PC-3 (cell line): ENCODE measurements at regions not wholly inside any gene's neighbourhood (a gene's known extent, or its start where the extent isn't known, plus 50 kb on each side); places are given as distances from the start of the nearest gene placed in this dataset.

Experiments used
- ATAC-seq: fragments of 200-7000 bp; cut with Tn5 transposase; 2 replicates; pipeline ENCODE4 v1.9.1; 2020; ENCODE audit warnings: mild to moderate bottlenecking, moderate library complexity
- BruUV-seq: library from RNA; stranded (reverse); fragments of 400-500 nt; replicated peaks from 2 replicates; lab custom pipeline; 2021; lab: Mats Ljungman, UMichigan
- CTCF ChIA-PET: fragments of 300-600 bp; sonication (Branson Sonifier 250); formaldehyde crosslinking; loops from one replicate; lab custom pipeline; 2022; ENCODE audit warnings: antibody characterized with exemption; lab: Charles Lee
- POLR2A ChIA-PET: fragments of 300-600 bp; sonication (Branson Sonifier 250); formaldehyde crosslinking; loops from one replicate; lab custom pipeline; 2022; ENCODE audit warnings: antibody characterized with exemption; ENCODE audit not compliant: unreplicated experiment; lab: Charles Lee
- DNase-seq: peaks from one replicate; pipeline ENCODE4 v3.0.0-alpha.2; 2015
- H2AFZ ChIP-seq: fragments of 300-600 bp; sonication (generic); 2 replicates; pipeline ENCODE4 v1.6.0; 2016; ENCODE audit warnings: antibody characterized with exemption, low read length
- H3F3A ChIP-seq: fragments of 300-600 bp; sonication (generic); one replicate; pipeline ENCODE4 v1.6.0; 2017; ENCODE audit warnings: antibody characterized with exemption, low read length, control low read depth, mild to moderate bottlenecking; ENCODE audit not compliant: unreplicated experiment
- H3K27ac ChIP-seq: fragments of 300-600 bp; sonication (generic); 2 replicates; pipeline ENCODE4 v1.5.1; 2016; ENCODE audit warnings: mild to moderate bottlenecking, low read length
- H3K27me3 ChIP-seq: fragments of 300-600 bp; sonication (generic); 2 replicates; pipeline ENCODE4 v1.6.1; 2016; ENCODE audit warnings: low read length, mixed read lengths
- H3K36me3 ChIP-seq: fragments of 300-600 bp; sonication (generic); 2 replicates; pipeline ENCODE4 v1.6.1; 2016; ENCODE audit warnings: low read depth, mixed run types, low read length, mixed read lengths
- H3K4me1 ChIP-seq: fragments of 300-600 bp; sonication (generic); 2 replicates; pipeline ENCODE4 v1.5.1; 2016; ENCODE audit warnings: low read length; ENCODE audit not compliant: insufficient read depth
- H3K4me2 ChIP-seq: fragments of 300-600 bp; sonication (generic); 2 replicates; pipeline ENCODE4 v1.6.0; 2016; ENCODE audit warnings: low read length
- H3K4me3 ChIP-seq: fragments of 300-600 bp; sonication (generic); 2 replicates; pipeline ENCODE4 v1.5.1; 2016; ENCODE audit warnings: mild to moderate bottlenecking, low read length, mixed read lengths
- H3K79me2 ChIP-seq: fragments of 300-600 bp; sonication (generic); 2 replicates; pipeline ENCODE4 v1.6.1; 2017; ENCODE audit warnings: low read length, mixed read lengths
- H3K9ac ChIP-seq: fragments of 300-600 bp; sonication (generic); 2 replicates; pipeline ENCODE4 v1.6.0; 2016; ENCODE audit warnings: mild to moderate bottlenecking, low read length
- H3K9me2 ChIP-seq: fragments of 300-600 bp; sonication (generic); replicated peaks from 2 replicates; pipeline ENCODE4 v1.6.1; 2016; ENCODE audit warnings: mixed run types, low read length, mixed read lengths
- H3K9me3 ChIP-seq: fragments of 300-600 bp; sonication (generic); 2 replicates; pipeline ENCODE4 v1.6.1; 2016; ENCODE audit warnings: low read length, mixed read lengths
- H4K20me1 ChIP-seq: fragments of 300-600 bp; sonication (generic); 2 replicates; pipeline ENCODE4 v1.6.1; 2016; ENCODE audit warnings: low read length, mixed read lengths
- EZH2 ChIP-seq: fragments of 300-600 bp; sonication (generic); IDR thresholded peaks from one replicate; pipeline ENCODE4 v1.6.1; 2017; ENCODE audit warnings: antibody characterized with exemption, mild to moderate bottlenecking, low read length; ENCODE audit not compliant: unreplicated experiment
- EZH2phosphoT487 ChIP-seq: fragments of 300-600 bp; sonication (generic); IDR thresholded peaks from 2 replicates; pipeline ENCODE4 v1.6.1; 2018; ENCODE audit warnings: mild to moderate bottlenecking, antibody characterized with exemption, low read length, borderline replicate concordance
- intact Hi-C: fragments of 100-400 bp; cut with micrococcal nuclease; formaldehyde crosslinking; loops from 2 replicates; pipeline ENCODE4 v1.9.0; 2023
- TF ChIP-seq, protein P1 (sequence below): fragments of 300-600 bp; sonication (generic); conservative IDR thresholded peaks from 2 replicates; pipeline ENCODE4 v1.5.1; 2017; ENCODE audit warnings: antibody characterized with exemption, low read depth, mild to moderate bottlenecking, low read length

DNA sequence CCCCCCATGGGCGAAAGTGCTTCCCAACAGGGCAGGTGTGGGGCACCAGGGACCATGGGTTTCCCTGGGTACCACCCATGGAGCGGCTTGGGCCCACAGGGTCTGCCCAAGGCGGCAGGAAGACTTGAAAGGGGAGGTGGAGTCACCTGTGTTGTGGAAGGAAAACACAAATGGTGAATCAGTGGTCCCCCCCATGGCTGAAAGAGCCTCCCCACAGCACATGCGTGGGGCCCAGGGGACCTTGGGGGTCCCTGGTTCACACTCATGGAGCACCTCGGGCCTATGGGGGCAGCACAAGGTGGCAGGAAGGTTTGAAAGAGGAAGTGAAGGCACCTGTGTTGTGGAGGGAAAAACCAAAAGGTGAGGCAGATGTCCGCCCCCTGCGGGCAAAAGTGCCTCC lies 581.9 kb downstream of the ALG10 start:
- ATAC-seq (no peak), DNase-seq (no peak)
- Histone ChIP-seq H4K20me1 (no peaks in the 10 kb centered on the region), H3K27ac (no peak overlapping the region), H3K9me2 (no peaks in the 10 kb centered on the region), H3K4me1 (no peaks in the 10 kb centered on the region), H3K27me3 (0 out of 2 replicates have a peak, but pooled peaks cover 11% of the 10 kb centered on the region), H3K4me2 (peak overlapping the region; percentile 48; the same call in 1 of the 2 replicates), H3K36me3 (no peaks in the 10 kb centered on the region), H3K79me2 (no peaks in the 10 kb centered on the region), H2AFZ (0 out of 2 replicates have a peak overlapping the region, but pooled peaks have one; percentile 26), H3K9me3 (no peaks in the 10 kb centered on the region), H3K9ac (no peak overlapping the region), H3F3A (no peaks in the 10 kb centered on the region), H3K4me3 (no peak overlapping the region)
- ChIA-PET POLR2A (no interaction called here), CTCF (no interaction called here)
- no peak for TF ChIP-seq EZH2phosphoT487
- TF ChIP-seq EZH2: no peak
- TF ChIP-seq, protein P1, sequence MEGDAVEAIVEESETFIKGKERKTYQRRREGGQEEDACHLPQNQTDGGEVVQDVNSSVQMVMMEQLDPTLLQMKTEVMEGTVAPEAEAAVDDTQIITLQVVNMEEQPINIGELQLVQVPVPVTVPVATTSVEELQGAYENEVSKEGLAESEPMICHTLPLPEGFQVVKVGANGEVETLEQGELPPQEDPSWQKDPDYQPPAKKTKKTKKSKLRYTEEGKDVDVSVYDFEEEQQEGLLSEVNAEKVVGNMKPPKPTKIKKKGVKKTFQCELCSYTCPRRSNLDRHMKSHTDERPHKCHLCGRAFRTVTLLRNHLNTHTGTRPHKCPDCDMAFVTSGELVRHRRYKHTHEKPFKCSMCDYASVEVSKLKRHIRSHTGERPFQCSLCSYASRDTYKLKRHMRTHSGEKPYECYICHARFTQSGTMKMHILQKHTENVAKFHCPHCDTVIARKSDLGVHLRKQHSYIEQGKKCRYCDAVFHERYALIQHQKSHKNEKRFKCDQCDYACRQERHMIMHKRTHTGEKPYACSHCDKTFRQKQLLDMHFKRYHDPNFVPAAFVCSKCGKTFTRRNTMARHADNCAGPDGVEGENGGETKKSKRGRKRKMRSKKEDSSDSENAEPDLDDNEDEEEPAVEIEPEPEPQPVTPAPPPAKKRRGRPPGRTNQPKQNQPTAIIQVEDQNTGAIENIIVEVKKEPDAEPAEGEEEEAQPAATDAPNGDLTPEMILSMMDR: no peak
- intact Hi-C loops: no loop called here
- no TSS peak for BruUV-seq

DNA sequence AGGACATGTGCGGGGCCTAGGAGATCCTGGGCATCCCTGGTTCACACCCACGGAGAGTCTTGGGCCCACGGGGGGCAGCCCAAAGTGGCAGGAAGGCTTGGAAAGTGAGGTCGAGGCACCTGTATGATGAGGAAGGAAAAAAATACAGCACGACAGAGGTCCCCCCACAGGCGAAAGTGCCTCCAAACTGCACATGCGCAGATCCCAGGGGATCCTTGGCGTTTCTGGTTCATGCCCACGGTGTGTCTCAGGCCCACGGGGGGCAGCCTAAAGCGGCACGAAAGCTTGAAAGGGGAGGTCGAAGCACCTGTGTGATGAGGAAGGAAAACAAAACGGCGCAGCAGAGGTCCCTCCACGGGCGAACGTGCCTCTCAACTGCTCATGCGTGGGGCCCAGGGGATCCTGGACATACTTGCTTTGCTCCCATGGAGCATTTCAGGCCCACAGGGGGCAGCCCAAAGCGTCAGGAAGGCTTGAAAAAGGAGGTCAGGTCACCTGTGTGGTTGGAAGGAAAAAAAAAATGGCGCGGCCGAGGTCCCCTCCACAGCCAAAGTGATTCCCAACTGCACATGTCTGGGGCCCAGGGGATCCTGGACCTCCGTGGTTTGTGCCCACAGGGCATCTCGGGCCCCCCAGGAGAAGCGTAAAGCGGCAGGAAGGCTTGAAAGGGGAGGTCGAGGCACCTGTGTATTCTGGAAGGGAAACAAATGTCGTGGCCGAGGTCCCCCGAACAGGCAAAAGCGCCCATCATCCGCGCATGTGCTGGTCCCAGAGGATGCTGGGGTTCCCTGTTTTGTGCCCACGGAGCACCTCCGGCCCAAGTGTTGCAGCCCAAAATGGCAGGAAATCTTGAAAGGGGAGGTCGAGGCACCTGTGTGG lies 582.6 kb downstream of the ALG10 start:
- CTCF ChIA-PET: no interaction called here
- Histone ChIP-seq H4K20me1 (no peaks in the 10 kb centered on the region), H2AFZ (0 out of 2 replicates have a peak overlapping the region, but pooled peaks have one; percentile 26)

More for the DNA sequence above, 582.6 kb downstream of the ALG10 start:
- H3K4me3 ChIP-seq: no peak overlapping the region
- no peaks in the 10 kb centered on the region for H3K36me3 ChIP-seq
- H3K4me1 ChIP-seq: no peaks in the 10 kb centered on the region
- H3K4me2 ChIP-seq: no peak overlapping the region
- DNase-seq (no peak), ATAC-seq (no peak)
- TF ChIP-seq EZH2phosphoT487: no peak
- TF ChIP-seq, protein P1: no peak
- no peak for TF ChIP-seq EZH2
- H3K9ac ChIP-seq: no peak overlapping the region
- 0 out of 2 replicates have a peak, but pooled peaks cover 11% of the 10 kb centered on the region for H3K27me3 ChIP-seq
- H3K27ac ChIP-seq: no peak overlapping the region
- H3F3A ChIP-seq: no peaks in the 10 kb centered on the region
- H3K9me2 ChIP-seq: no peaks in the 10 kb centered on the region
- H3K9me3 ChIP-seq: no peaks in the 10 kb centered on the region
- intact Hi-C loops: no loop called here
- POLR2A ChIA-PET: no interaction called here
- H3K79me2 ChIP-seq: no peaks in the 10 kb centered on the region
- BruUV-seq: no TSS peak
